ENCODE measurements at regions not wholly inside any gene's neighbourhood (a gene's known extent, or its start where the extent isn't known, plus 50 kb on each side); places are given as distances from the start of the nearest gene placed in this dataset.

- H3K36me3 ChIP-seq (ENCODE audit: insufficient read depth, low read length): no peaks in the 10 kb centered on the region
- peaks cover 24% of the 10 kb centered on the region for H3K9me3 ChIP-seq (ENCODE audit: insufficient read depth, low read depth, low read length)
- H3K4me3 ChIP-seq (ENCODE audit: low read length): no peak overlapping the region
- WGBS: 91% methylated on average over 3 of the region's 3 CpGs
- H3K27ac ChIP-seq (ENCODE audit: low read depth, low read length): no peak overlapping the region
- no peaks in the 10 kb centered on the region for H3K27me3 ChIP-seq (ENCODE audit: insufficient read depth, low read length)
- H3K9ac ChIP-seq (ENCODE audit: low read depth, low read length): no peak overlapping the region
- H3K4me1 ChIP-seq (ENCODE audit: insufficient read depth, low read length): no peaks in the 10 kb centered on the region
Observed at GRCh38 chr5:44659334-44659733, 149.4 kb upstream of the MRPS30 start.

DNA sequence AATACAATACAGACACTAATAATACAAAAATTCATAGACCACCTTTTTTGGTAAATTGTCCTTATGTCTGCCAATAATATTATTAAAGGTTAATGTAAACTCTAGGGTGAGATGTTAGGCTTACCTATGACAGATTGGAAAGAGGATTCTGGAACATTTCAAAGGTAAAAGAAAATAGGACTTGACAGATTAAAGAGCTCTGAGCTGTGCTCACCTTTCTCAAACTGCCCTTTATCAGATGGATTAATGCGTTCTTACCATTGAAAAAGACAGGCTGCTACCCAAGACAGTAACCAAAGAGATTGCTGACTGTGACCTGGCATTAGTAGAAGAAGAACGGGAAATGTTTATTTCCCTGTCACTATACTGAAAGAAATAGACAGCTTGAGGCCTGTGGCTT, 156.1 kb upstream of the MRPS30 start:
- Histone ChIP-seq H3K36me3 (ENCODE audit: insufficient read depth, low read length) (no peaks in the 10 kb centered on the region), H3K9ac (ENCODE audit: low read depth, low read length) (no peak overlapping the region), H3K4me3 (ENCODE audit: low read length) (no peak overlapping the region), H3K4me1 (ENCODE audit: insufficient read depth, low read length) (no peaks in the 10 kb centered on the region), H3K9me3 (ENCODE audit: insufficient read depth, low read depth, low read length) (peaks cover 20% of the 10 kb centered on the region), H3K27me3 (ENCODE audit: insufficient read depth, low read length) (no peaks in the 10 kb centered on the region), H3K27ac (ENCODE audit: low read depth, low read length) (no peak overlapping the region)
- WGBS: 87% methylated on average over 2 of the region's 2 CpGs

DNA sequence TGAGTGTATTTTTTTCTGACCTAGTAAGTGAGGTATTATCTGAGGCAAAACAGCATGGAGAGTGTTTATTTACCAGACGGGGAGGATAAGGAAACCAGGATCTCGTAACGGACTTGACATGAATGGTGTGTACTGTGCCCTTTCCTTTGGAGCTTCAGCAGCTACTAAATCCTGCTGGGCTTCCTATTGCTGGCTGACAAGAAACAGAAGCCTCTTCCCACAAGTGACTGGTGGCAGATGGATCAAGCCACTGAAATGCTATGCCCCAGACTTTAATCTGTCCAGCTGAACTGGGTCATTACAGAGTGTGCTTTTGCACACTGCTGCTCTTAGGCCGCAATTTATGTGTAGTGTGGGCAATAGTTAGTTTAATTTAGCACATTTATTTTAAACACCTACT, 162.7 kb upstream of the MRPS30 start:
- WGBS: 71% methylated on average over 4 of the region's 4 CpGs
- H3K9me3 ChIP-seq (ENCODE audit: insufficient read depth, low read depth, low read length): no peaks in the 10 kb centered on the region
- no peaks in the 10 kb centered on the region for H3K27me3 ChIP-seq (ENCODE audit: insufficient read depth, low read length)
- no peaks in the 10 kb centered on the region for H3K36me3 ChIP-seq (ENCODE audit: insufficient read depth, low read length)
- no peak overlapping the region for H3K4me3 ChIP-seq (ENCODE audit: low read length)
- no peak overlapping the region for H3K9ac ChIP-seq (ENCODE audit: low read depth, low read length)
- H3K27ac ChIP-seq (ENCODE audit: low read depth, low read length): no peak overlapping the region
- H3K4me1 ChIP-seq (ENCODE audit: insufficient read depth, low read length): no peaks in the 10 kb centered on the region

DNA sequence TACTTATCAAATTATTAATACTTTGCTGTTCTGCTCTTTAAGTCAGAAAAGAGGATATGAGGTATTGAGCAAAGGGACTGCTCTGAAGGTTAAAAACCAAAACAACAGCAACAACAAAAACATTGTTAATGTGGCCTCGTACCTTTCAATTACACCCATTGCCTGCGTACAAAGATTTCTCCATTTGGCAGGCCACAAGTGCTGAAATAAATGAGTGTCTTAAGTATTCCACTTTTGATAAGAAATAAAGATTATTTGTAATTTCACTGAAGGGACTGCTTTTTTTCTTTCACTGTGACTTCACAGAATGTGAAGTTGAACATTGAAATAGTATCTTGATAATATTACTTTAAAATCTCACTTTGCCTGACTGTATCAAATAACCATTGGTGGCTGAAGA, 163.2 kb upstream of the MRPS30 start:
- Histone ChIP-seq H3K4me1 (ENCODE audit: insufficient read depth, low read length) (no peaks in the 10 kb centered on the region), H3K27me3 (ENCODE audit: insufficient read depth, low read length) (no peaks in the 10 kb centered on the region), H3K36me3 (ENCODE audit: insufficient read depth, low read length) (no peaks in the 10 kb centered on the region), H3K9me3 (ENCODE audit: insufficient read depth, low read depth, low read length) (no peaks in the 10 kb centered on the region), H3K4me3 (ENCODE audit: low read length) (no peak overlapping the region), H3K27ac (ENCODE audit: low read depth, low read length) (no peak overlapping the region), H3K9ac (ENCODE audit: low read depth, low read length) (no peak overlapping the region)
- 100% methylated on average over 2 of the region's 2 CpGs for WGBS

DNA sequence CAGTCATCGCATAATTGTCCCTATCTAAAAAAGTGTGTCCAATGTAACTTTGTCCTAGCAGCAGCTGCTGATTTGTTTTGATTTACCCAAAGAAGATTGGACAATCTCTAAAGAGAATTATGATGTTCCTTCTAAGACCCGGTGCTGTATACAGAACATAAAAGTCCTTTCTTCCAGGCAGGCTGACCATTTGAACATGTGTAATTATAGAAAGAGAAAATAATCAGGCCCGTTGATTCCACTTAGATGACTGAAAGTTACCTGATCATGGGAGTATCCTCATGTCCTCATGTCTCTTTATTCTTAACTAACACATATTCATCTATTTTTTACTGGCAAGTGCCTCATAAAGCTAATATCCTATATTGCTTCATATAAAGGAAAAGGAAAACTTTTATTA, 164.1 kb upstream of the MRPS30 start:
- Histone ChIP-seq H3K36me3 (ENCODE audit: insufficient read depth, low read length) (no peaks in the 10 kb centered on the region), H3K9me3 (ENCODE audit: insufficient read depth, low read depth, low read length) (no peaks in the 10 kb centered on the region), H3K27ac (ENCODE audit: low read depth, low read length) (no peak overlapping the region), H3K9ac (ENCODE audit: low read depth, low read length) (no peak overlapping the region), H3K4me1 (ENCODE audit: insufficient read depth, low read length) (no peaks in the 10 kb centered on the region), H3K4me3 (ENCODE audit: low read length) (no peak overlapping the region), H3K27me3 (ENCODE audit: insufficient read depth, low read length) (no peaks in the 10 kb centered on the region)
- 100% methylated on average over 3 of the region's 3 CpGs for WGBS

DNA sequence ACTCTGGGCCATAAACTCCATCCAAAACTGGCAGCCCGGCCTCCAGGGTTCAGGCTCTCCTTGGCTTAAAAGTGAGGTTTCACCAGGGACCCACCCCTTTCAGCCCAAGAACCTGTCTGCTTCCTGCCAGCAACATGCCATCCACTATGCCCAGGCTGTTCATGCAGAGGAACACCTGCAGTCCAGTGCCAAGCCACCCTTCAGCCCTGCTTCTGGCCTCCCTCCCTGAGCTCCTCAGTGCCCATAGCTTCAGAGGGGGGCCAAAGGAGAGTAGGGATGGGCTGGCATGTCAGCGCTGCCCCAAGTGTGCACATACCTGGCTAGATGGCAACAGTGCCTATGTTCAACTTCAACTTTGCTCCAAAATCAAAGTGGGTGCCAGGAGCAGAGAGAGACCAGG, 166.9 kb upstream of the MRPS30 start:
- no peaks in the 10 kb centered on the region for H3K9me3 ChIP-seq (ENCODE audit: insufficient read depth, low read depth, low read length)
- 90% methylated on average over 2 of the region's 2 CpGs for WGBS
- H3K9ac ChIP-seq (ENCODE audit: low read depth, low read length): no peak overlapping the region
- no peaks in the 10 kb centered on the region for H3K27me3 ChIP-seq (ENCODE audit: insufficient read depth, low read length)
- no peak overlapping the region for H3K27ac ChIP-seq (ENCODE audit: low read depth, low read length)
- H3K4me1 ChIP-seq (ENCODE audit: insufficient read depth, low read length): no peaks in the 10 kb centered on the region
- no peak overlapping the region for H3K4me3 ChIP-seq (ENCODE audit: low read length)
- H3K36me3 ChIP-seq (ENCODE audit: insufficient read depth, low read length): no peaks in the 10 kb centered on the region

DNA sequence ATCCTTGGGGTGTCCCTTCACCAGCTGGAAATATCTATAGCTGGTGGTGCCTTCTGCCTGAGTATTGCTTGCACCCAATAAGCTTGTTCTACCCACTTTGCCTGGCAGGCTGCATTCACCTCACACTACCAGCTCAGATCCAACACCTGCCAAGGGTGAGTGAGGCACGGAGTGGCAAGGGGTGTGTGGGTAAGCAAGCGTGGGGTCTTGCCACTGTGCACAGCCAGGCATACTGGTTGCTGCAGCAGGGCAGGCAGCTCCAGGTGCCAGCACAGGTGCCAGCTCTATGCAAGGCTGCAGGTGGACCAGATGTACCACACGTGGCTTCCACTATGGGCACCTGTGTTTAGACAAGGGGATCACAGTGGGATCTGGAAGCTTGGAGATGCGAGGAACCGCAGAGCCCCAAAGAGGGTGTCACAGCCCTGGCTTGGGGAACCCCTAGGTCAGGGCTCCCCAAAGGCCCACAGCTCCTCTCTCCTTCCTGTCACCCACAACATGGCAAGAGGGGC, 167.7 kb upstream of the MRPS30 start:
- no peaks in the 10 kb centered on the region for H3K9me3 ChIP-seq (ENCODE audit: insufficient read depth, low read depth, low read length)
- no peak overlapping the region for H3K27ac ChIP-seq (ENCODE audit: low read depth, low read length)

DNA sequence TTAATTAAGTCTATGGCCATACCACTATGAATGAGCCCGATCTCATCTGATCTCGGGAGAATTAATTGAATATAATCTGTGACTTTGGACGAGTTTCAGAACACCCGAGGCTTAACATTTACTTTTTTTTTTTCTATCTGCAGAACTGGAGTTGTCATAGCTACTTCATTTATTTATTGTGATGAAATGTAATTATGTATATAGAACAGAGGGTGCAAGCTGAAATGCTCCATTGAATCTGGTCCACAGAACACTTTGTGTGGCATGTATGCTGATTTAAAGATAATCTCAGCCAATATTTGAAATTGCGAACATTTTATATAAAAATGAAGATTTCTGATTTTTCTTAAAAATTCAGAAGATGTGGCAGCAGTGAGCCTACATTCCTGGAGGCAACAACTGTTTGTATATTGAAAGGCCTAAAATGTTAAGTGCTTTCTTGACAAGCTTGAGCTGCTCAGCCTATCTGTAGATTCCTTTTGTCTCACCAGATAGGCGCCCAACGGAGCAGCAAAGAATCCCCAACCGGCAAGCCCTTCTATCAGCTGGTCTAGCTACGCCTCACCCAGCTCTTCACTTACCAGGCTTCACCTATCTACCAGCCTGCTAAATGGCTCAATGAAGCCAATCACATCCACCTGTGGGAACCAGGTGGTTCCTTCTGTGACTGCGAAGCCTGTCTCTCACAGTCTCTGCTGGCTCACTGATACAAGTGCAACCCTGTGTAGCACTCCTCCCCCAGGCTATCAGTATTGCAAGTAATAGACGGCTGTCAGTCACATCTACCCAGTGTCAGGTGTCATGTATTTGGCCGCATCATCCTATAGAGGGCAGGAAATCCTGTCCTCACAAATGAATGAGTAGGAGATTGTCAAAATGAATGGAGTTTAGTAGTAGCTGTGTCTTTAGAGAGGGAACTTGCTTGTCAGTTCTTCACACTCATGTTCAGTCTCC, 170.6 kb upstream of the MRPS30 start:
- no peaks in the 10 kb centered on the region for H3K4me1 ChIP-seq (ENCODE audit: insufficient read depth, low read length)
- H3K27me3 ChIP-seq (ENCODE audit: insufficient read depth, low read length): 0 out of 2 replicates have a peak, but pooled peaks cover 4% of the 10 kb centered on the region
- no peak overlapping the region for H3K9ac ChIP-seq (ENCODE audit: low read depth, low read length)
- H3K4me3 ChIP-seq (ENCODE audit: low read length): no peak overlapping the region
- WGBS: 86% methylated on average over 12 of the region's 12 CpGs
- H3K27ac ChIP-seq (ENCODE audit: low read depth, low read length): no peak overlapping the region
- no peaks in the 10 kb centered on the region for H3K9me3 ChIP-seq (ENCODE audit: insufficient read depth, low read depth, low read length)
- no peaks in the 10 kb centered on the region for H3K36me3 ChIP-seq (ENCODE audit: insufficient read depth, low read length)

More for the DNA sequence above, 167.7 kb upstream of the MRPS30 start:
- 96% methylated on average over 5 of the region's 5 CpGs for WGBS
- no peaks in the 10 kb centered on the region for H3K27me3 ChIP-seq (ENCODE audit: insufficient read depth, low read length)
- no peak overlapping the region for H3K4me3 ChIP-seq (ENCODE audit: low read length)
- H3K36me3 ChIP-seq (ENCODE audit: insufficient read depth, low read length): no peaks in the 10 kb centered on the region
- H3K9ac ChIP-seq (ENCODE audit: low read depth, low read length): no peak overlapping the region
- no peaks in the 10 kb centered on the region for H3K4me1 ChIP-seq (ENCODE audit: insufficient read depth, low read length)

GRCh38 chr5:44632344-44632743, 176.4 kb upstream of the MRPS30 start:
- no peaks in the 10 kb centered on the region for H3K36me3 ChIP-seq (ENCODE audit: insufficient read depth, low read length)
- H3K4me3 ChIP-seq (ENCODE audit: low read length): no peak overlapping the region
- WGBS: no CpG with 5 or more reads among the region's 1 CpG
- H3K9ac ChIP-seq (ENCODE audit: low read depth, low read length): no peak overlapping the region
- H3K4me1 ChIP-seq (ENCODE audit: insufficient read depth, low read length): no peaks in the 10 kb centered on the region
- H3K27ac ChIP-seq (ENCODE audit: low read depth, low read length): no peak overlapping the region
- H3K27me3 ChIP-seq (ENCODE audit: insufficient read depth, low read length): peaks cover 21% of the 10 kb centered on the region
- no peaks in the 10 kb centered on the region for H3K9me3 ChIP-seq (ENCODE audit: insufficient read depth, low read depth, low read length)

- Histone ChIP-seq H3K4me3 (ENCODE audit: low read length) (no peak overlapping the region), H3K4me1 (ENCODE audit: insufficient read depth, low read length) (no peaks in the 10 kb centered on the region), H3K27ac (ENCODE audit: low read depth, low read length) (no peak overlapping the region), H3K27me3 (ENCODE audit: insufficient read depth, low read length) (peaks cover 8% of the 10 kb centered on the region), H3K9ac (ENCODE audit: low read depth, low read length) (no peak overlapping the region), H3K9me3 (ENCODE audit: insufficient read depth, low read depth, low read length) (no peaks in the 10 kb centered on the region), H3K36me3 (ENCODE audit: insufficient read depth, low read length) (no peaks in the 10 kb centered on the region)
Observed at GRCh38 chr5:44626846-44627245, 181.9 kb upstream of the MRPS30 start.

DNA sequence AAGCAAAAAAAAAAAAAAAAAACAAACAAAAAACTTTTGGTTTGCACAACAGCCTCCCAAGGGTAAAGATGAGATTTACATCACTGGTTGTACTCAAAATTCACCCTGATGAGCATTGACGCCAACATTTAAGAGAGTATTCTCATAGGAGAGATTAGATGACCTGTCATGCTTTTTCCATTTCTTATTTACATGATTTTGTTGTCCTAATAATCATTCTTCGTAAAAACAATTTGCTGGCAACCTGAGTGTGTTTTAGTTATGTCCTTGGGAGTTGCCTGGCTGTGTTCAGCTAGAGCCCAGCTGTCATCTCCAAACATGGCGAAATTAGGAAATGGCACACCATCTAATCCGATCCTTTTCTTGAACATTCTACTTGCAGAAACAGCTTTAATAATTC, 186.4 kb upstream of the MRPS30 start:
- H3K36me3 ChIP-seq (ENCODE audit: insufficient read depth, low read length): no peaks in the 10 kb centered on the region
- H3K9me3 ChIP-seq (ENCODE audit: insufficient read depth, low read depth, low read length): no peaks in the 10 kb centered on the region
- H3K9ac ChIP-seq (ENCODE audit: low read depth, low read length): no peak overlapping the region
- no peaks in the 10 kb centered on the region for H3K4me1 ChIP-seq (ENCODE audit: insufficient read depth, low read length)
- H3K27ac ChIP-seq (ENCODE audit: low read depth, low read length): no peak overlapping the region
- no peaks in the 10 kb centered on the region for H3K27me3 ChIP-seq (ENCODE audit: insufficient read depth, low read length)
- no peak overlapping the region for H3K4me3 ChIP-seq (ENCODE audit: low read length)
- 94% methylated on average over 4 of the region's 4 CpGs for WGBS

All from HUES64 (cell line).